K562 (cell line): ENCODE measurements at regions not wholly inside any gene's neighbourhood (a gene's known extent, or its start where the extent isn't known, plus 50 kb on each side); places are given as distances from the start of the nearest gene placed in this dataset.

Experiments used
- ATAC-seq: fragments of 200-7000 bp; cut with Tn5 transposase; 3 replicates; pipeline ENCODE4 v1.9.1; 2020; ENCODE audit warnings: moderate library complexity
- BruUV-seq: library from RNA; stranded (reverse); fragments of 400-500 nt; replicated peaks from 2 replicates; lab custom pipeline; 2021; lab: Mats Ljungman, UMichigan
- CTCF ChIA-PET: fragments of 300-600 bp; formaldehyde crosslinking; extraction: SDS; loops from one replicate; lab custom pipeline; 2021; ENCODE audit warnings: low intra/inter-chr PET ratio; lab: Yijun Ruan, JAX
- POLR2A ChIA-PET: fragments of 300-600, 350-650 bp; sonication (Branson Sonifier 250); formaldehyde crosslinking; extraction: SDS; loops from one replicate; lab custom pipeline; 2021; ENCODE audit warnings: antibody characterized with exemption, inconsistent platforms; lab: Yijun Ruan, JAX
- DNase-seq, 4 experiments: peaks; one replicate each; pipeline versions ENCODE4 v3.0.0 to v3.0.0-alpha.2; 2011 to 2018; ENCODE audit warnings: low spot score in 3 of 4, mixed read lengths in 3 of 4; ENCODE audit errors: extremely low read depth in 1 of 4
- FAIRE-seq: peaks from 2 replicates; lab custom pipeline; 2011; peaks lifted over from hg19 to GRCh38; lab: Jason Lieb, UNC
- H2AFZ ChIP-seq: 2 replicates; pipeline ENCODE4 v1.6.0; 2011; ENCODE audit warnings: low read depth, low read length, control low read depth, inconsistent platforms
- H3K27ac ChIP-seq: fragments of 200-600 bp; 3 replicates; pipeline ENCODE4 v1.8.0; 2011; ENCODE audit warnings: low read depth, mild to moderate bottlenecking, control low read depth, inconsistent platforms, low read length, moderate library complexity, mixed read lengths; ENCODE audit errors: extremely low read depth
- H3K27me3 ChIP-seq, 2 experiments: fragments of 300-600 bp in 1 of 2; 2 replicates in 1 of 2; 3 replicates in 1 of 2; pipeline versions ENCODE4 v1.6.0 to v1.8.0; 2011; ENCODE audit warnings: inconsistent platforms in 2 of 2, low read length in 2 of 2, mild to moderate bottlenecking in 1 of 2, mixed read lengths in 1 of 2, moderate library complexity in 1 of 2; ENCODE audit not compliant: control insufficient read depth in 2 of 2, insufficient read depth in 2 of 2
- H3K36me3 ChIP-seq: fragments of 300-600 bp; 3 replicates; pipeline ENCODE4 v1.8.0; 2011; ENCODE audit warnings: mild to moderate bottlenecking, low read length, inconsistent platforms; ENCODE audit not compliant: control insufficient read depth, insufficient read depth
- H3K4me1 ChIP-seq, 2 experiments: fragments of 200-600 bp in 1 of 2; replicated peaks in 1 of 2; 2 replicates in 1 of 2; 3 replicates in 1 of 2; pipeline versions ENCODE4 v1.5.1 to v1.8.0; 2011; ENCODE audit warnings: inconsistent platforms in 2 of 2, low read length in 2 of 2, mild to moderate bottlenecking in 1 of 2, mixed read lengths in 1 of 2, moderate library complexity in 1 of 2; ENCODE audit not compliant: control insufficient read depth in 2 of 2, insufficient read depth in 2 of 2
- H3K4me2 ChIP-seq: 2 replicates; pipeline ENCODE4 v1.6.1; 2011; ENCODE audit warnings: low read length, control low read depth, inconsistent platforms, mixed read lengths; ENCODE audit not compliant: insufficient read depth
- H3K4me3 ChIP-seq: fragments of 200-600 bp; sonication (generic), shearing (Covaris generic); 2 replicates; pipeline ENCODE4 v1.5.1; 2016; ENCODE audit warnings: control low read depth, inconsistent platforms
- H3K79me2 ChIP-seq: fragments of 200-600 bp; 3 replicates; pipeline ENCODE4 v1.8.0; 2011; ENCODE audit warnings: low read length, inconsistent platforms; ENCODE audit not compliant: control insufficient read depth, insufficient read depth
- H3K9ac ChIP-seq, 2 experiments: 2 replicates each; pipeline versions ENCODE4 v1.6.0 to v1.6.1; 2011; ENCODE audit warnings: low read depth in 2 of 2, low read length in 2 of 2, control low read depth in 1 of 2, inconsistent platforms in 1 of 2, mild to moderate bottlenecking in 1 of 2, mixed read lengths in 1 of 2; ENCODE audit not compliant: insufficient read depth in 1 of 2
- H3K9me1 ChIP-seq: one replicate; pipeline ENCODE4 v1.6.0; 2011; ENCODE audit warnings: inconsistent platforms, mild to moderate bottlenecking, low read length, moderate library complexity; ENCODE audit not compliant: control insufficient read depth, insufficient read depth
- H3K9me3 ChIP-seq: replicated peaks from 2 replicates; pipeline ENCODE4 v1.5.1; 2011; ENCODE audit warnings: low read depth, low read length, inconsistent platforms; ENCODE audit not compliant: control insufficient read depth, insufficient read depth
- H4K20me1 ChIP-seq: replicated peaks from 2 replicates; pipeline ENCODE4 v1.6.1; 2011; ENCODE audit warnings: low read length, inconsistent platforms, mixed read lengths; ENCODE audit not compliant: control insufficient read depth, insufficient read depth
- FOXA1 ChIP-seq: fragments of 450-650 bp; IDR thresholded peaks from 2 replicates; pipeline ENCODE4 v1.6.1; 2016; ENCODE audit warnings: mild to moderate bottlenecking, borderline replicate concordance
- FOXM1 ChIP-seq, 2 experiments: fragments of 450-650 bp in 1 of 2; sonication (generic) in 1 of 2; formaldehyde crosslinking in 1 of 2; IDR thresholded peaks; 2 replicates each; pipeline versions ENCODE4 v1.6.1 to v1.9.0; 2017 to 2022; ENCODE audit warnings: low read depth in 2 of 2, mild to moderate bottlenecking in 2 of 2, missing genetic modification reagents in 1 of 2, moderate library complexity in 1 of 2
- KDM1A ChIP-seq, 2 experiments: fragments of 450-650 bp; IDR thresholded peaks; 2 replicates each; pipeline ENCODE4 v1.6.1; 2016; ENCODE audit warnings: mild to moderate bottlenecking in 2 of 2
- LARP7 ChIP-seq: fragments of 450-650 bp; IDR thresholded peaks from 2 replicates; pipeline ENCODE4 v1.6.1; 2016
- NFE2 ChIP-seq: IDR thresholded peaks from 2 replicates; pipeline ENCODE4 v1.6.1; 2014; ENCODE audit warnings: antibody characterized with exemption, low read depth
- NFE2L1 ChIP-seq: fragments of 450-650 bp; IDR thresholded peaks from 2 replicates; pipeline ENCODE4 v1.6.1; 2016; ENCODE audit warnings: missing genetic modification characterization, low read depth, mild to moderate bottlenecking, missing compliant biosample characterization, moderate library complexity, borderline replicate concordance
- NFIC ChIP-seq: fragments of 450-650 bp; IDR thresholded peaks from 2 replicates; pipeline ENCODE4 v1.6.1; 2017; ENCODE audit warnings: mild to moderate bottlenecking, inconsistent platforms
- TCFL5 ChIP-seq: fragments of 250-450 bp; sonication (Bioruptor Pico); conservative IDR thresholded peaks from 2 replicates; pipeline ENCODE4 v1.6.1; 2021; ENCODE audit warnings: mild to moderate bottlenecking, moderate library complexity, matching md5 sums
- ZKSCAN3 ChIP-seq: fragments of 250-450 bp; sonication (Bioruptor Pico); IDR thresholded peaks from 2 replicates; pipeline ENCODE4 v1.4.0; 2020
- ZNF175 ChIP-seq: fragments of 200-800 bp; sonication (Bioruptor generic); IDR thresholded peaks from 2 replicates; pipeline ENCODE4 v1.6.1; 2016; ENCODE audit warnings: low read depth, mild to moderate bottlenecking, missing genetic modification characterization, missing compliant biosample characterization
- ZNF436 ChIP-seq: fragments of 250-450, 450-650 bp; sonication (Bioruptor Pico); formaldehyde crosslinking; IDR thresholded peaks from 2 replicates; pipeline ENCODE4 v1.7.0; 2020; ENCODE audit warnings: mild to moderate bottlenecking
- WGBS: fragments of 100-300 bp; shearing (Covaris generic); methylation state at CpG from one replicate; pipeline ENCODE4 v1.1.6; 2016; ENCODE audit warnings: low coverage, mixed read lengths; ENCODE audit not compliant: insufficient coverage; ENCODE audit errors: missing lambda C conversion rate; 5-methylcytosine and 5-hydroxymethylcytosine counted together
- in situ Hi-C: fragments of 300-500 bp; cut with MboI; formaldehyde crosslinking; loops from 4 replicates; pipeline ENCODE4 v1.15.0; 2018; ENCODE audit warnings: inconsistent platforms, mixed read lengths
- intact Hi-C: fragments of 100-400 bp; cut with micrococcal nuclease; formaldehyde crosslinking; loops from 2 replicates; pipeline ENCODE4 v1.14.2; 2022
- TF ChIP-seq, protein P1 (sequence below): fragments of 250-450 bp; sonication (Bioruptor Pico); IDR thresholded peaks from 2 replicates; pipeline ENCODE4 v1.8.0; 2022; ENCODE audit warnings: inconsistent platforms, mild to moderate bottlenecking, moderate library complexity, borderline replicate concordance
- TF ChIP-seq, protein P2 (sequence below): sonication (generic); formaldehyde crosslinking; IDR thresholded peaks from 2 replicates; pipeline ENCODE4 v1.8.0; 2022; ENCODE audit warnings: mild to moderate bottlenecking, missing genetic modification reagents, borderline replicate concordance

DNA sequence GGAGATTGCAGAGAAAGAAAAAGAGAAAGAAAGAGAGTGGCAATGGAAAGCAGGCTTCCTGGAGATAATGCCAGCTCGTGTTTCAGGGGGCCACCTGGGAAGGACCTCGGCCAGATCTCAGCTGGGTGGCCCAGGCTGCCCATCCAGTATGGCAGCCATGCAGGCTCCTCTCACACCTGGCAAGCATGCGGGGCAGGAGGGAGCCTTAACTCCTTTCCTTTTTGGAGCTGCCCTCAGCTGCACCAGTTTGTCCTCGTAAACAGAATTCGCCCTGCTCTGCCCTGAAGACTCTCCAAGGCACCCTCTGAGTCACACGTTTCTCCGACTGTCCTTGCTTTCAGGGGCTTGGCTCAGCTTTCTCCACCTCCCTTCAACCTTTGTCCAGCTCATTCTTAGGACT is 59.5 kb upstream of the IGFBP5 start (continued):
- TF ChIP-seq KDM1A (IDR thresholded peaks at IDR 0.05): no peak

DNA sequence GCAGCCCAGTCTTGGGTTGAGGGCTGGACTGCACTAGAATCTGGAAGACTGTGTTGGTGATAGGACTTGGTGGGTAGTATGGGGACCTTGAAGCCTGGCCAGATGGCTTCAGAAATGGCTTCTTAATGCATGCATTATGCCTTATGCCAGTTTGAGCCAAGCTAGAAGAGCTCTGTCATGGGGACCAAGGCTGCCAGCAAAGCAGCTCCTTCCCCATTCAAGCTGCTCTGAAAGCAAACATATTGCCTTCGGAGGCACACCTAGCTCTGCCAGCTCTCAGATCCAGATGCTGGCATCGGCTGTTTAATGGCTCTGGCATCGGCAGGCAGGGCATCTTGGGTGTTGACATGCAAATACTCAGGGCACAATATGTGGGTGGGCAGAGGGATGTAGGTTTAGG is 59.0 kb upstream of the IGFBP5 start:
- Histone ChIP-seq H3K4me2 (no peak overlapping the region), H2AFZ (no peak overlapping the region), H3K4me3 (no peak overlapping the region), H3K27me3 (peaks cover 2 to 23% of the 10 kb centered on the region in 2 experiments; a peak in 4 of 5 replicates), H3K79me2 (no peaks in the 10 kb centered on the region), H3K9ac (no peak overlapping the region), H4K20me1 (no peaks in the 10 kb centered on the region), H3K36me3 (no peaks in the 10 kb centered on the region), H3K27ac (no peak overlapping the region), H3K9me1 (no peaks in the 10 kb centered on the region), H3K9me3 (no peaks in the 10 kb centered on the region), H3K4me1 (no peaks in the 10 kb centered on the region)
- no TSS peak for BruUV-seq
- ChIA-PET CTCF (no interaction called here), POLR2A (no interaction called here)
- WGBS: 0% methylated on average over 3 of the region's 3 CpGs
- intact Hi-C loops: no loop called here
- TF ChIP-seq NFE2: no peak
- TF ChIP-seq FOXA1: no peak
- TF ChIP-seq ZNF175 (CRISPR knock-in tag): no peak
- no peak for TF ChIP-seq FOXM1 (IDR thresholded peaks at IDR 0.05; ENCODE audit: low read depth)
- TF ChIP-seq FOXM1 (CRISPR knock-in tag; IDR thresholded peaks at IDR 0.05; ENCODE audit: low read depth): no peak
- TF ChIP-seq NFE2L1 (tag): no peak
- TF ChIP-seq LARP7: no peak
- no peak for TF ChIP-seq TCFL5 (CRISPR knock-in tag)
- TF ChIP-seq, protein P1, sequence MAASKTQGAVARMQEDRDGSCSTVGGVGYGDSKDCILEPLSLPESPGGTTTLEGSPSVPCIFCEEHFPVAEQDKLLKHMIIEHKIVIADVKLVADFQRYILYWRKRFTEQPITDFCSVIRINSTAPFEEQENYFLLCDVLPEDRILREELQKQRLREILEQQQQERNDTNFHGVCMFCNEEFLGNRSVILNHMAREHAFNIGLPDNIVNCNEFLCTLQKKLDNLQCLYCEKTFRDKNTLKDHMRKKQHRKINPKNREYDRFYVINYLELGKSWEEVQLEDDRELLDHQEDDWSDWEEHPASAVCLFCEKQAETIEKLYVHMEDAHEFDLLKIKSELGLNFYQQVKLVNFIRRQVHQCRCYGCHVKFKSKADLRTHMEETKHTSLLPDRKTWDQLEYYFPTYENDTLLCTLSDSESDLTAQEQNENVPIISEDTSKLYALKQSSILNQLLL: no peak
- no peak for TF ChIP-seq NFIC
- no peak for TF ChIP-seq ZNF436
- no peak for TF ChIP-seq ZKSCAN3 (CRISPR knock-in tag)
- TF ChIP-seq, protein P2, sequence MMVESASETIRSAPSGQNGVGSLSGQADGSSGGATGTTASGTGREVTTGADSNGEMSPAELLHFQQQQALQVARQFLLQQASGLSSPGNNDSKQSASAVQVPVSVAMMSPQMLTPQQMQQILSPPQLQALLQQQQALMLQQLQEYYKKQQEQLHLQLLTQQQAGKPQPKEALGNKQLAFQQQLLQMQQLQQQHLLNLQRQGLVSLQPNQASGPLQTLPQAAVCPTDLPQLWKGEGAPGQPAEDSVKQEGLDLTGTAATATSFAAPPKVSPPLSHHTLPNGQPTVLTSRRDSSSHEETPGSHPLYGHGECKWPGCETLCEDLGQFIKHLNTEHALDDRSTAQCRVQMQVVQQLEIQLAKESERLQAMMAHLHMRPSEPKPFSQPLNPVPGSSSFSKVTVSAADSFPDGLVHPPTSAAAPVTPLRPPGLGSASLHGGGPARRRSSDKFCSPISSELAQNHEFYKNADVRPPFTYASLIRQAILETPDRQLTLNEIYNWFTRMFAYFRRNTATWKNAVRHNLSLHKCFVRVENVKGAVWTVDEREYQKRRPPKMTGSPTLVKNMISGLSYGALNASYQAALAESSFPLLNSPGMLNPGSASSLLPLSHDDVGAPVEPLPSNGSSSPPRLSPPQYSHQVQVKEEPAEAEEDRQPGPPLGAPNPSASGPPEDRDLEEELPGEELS (CRISPR knock-in tag): no peak
- FAIRE-seq (no peak), DNase-seq (no peak), ATAC-seq (no peak)
- in situ Hi-C loops: no loop called here
